Right lobe of liver (tissue), 4 donors: ENCODE measurements at regions not wholly inside any gene's neighbourhood (a gene's known extent, or its start where the extent isn't known, plus 50 kb on each side); places are given as distances from the start of the nearest gene placed in this dataset.

ENCODE experiments used
- CTCF ChIP-seq, 4 donors: fragments of 200-600 bp in 3 of 4; fragments of 450-650 bp in 1 of 4; IDR thresholded peaks; one replicate each; pipeline versions ENCODE4 v1.5.1 to v1.8.0; 2016 to 2022; ENCODE audit warnings: antibody characterized with exemption in 4 of 4, mild to moderate bottlenecking in 2 of 4
- POLR2A ChIP-seq: fragments of 450-650 bp; IDR thresholded peaks from one replicate; pipeline ENCODE4 v1.6.1; 2017; ENCODE audit warnings: antibody characterized with exemption, mild to moderate bottlenecking
- donor health status: DM: no; HTN: no; CAD: no.
- donor health status: DM: no; HTN: no; CAD: no.
- donor health status: DM: no; HTN: yes; CAD: no.

DNA sequence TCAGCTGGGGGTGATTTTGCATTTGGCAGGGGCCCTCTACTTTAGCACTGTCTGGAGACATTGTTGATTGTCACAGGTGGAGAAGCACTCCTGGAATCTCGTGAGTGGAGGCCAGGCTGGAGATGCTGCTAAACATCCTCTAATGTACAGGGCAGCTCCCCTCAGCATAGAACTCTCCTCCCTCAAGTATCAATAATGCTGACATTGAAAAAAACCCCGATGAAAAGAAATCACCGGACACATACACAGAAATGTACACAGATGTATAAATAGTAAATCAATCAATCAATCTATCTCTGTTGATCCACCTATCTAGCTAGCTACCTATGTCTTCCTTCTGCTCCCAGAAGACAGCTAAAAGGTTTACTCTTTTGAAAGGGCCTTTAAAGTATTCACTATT lies 89.4 kb upstream of the KCNJ15 start:
- TF ChIP-seq CTCF (IDR thresholded peaks at IDR 0.05): no peak
- TF ChIP-seq POLR2A: no peak
